NCI-H1048 (cell line): ENCODE measurements at regions not wholly inside any gene's neighbourhood (a gene's known extent, or its start where the extent isn't known, plus 50 kb on each side); places are given as distances from the start of the nearest gene placed in this dataset.

Experiments used
- DNase-seq: peaks from one replicate; lab custom pipeline; 2025; lab: John Stamatoyannopoulos, UW

GRCh38 chr1:14529475-14529874, 69.0 kb upstream of the KAZN start:
- no peak for DNase-seq

GRCh38 chr1:14531519-14531918, 67.0 kb upstream of the KAZN start:
- DNase-seq, result no peak

- no peak for DNase-seq
Observed at GRCh38 chr1:14535619-14536355, 62.7 kb upstream of the KAZN start.

- DNase-seq, result no peak
Observed at GRCh38 chr1:14538335-14538734, 60.1 kb upstream of the KAZN start.

- no peak for DNase-seq
Observed at GRCh38 chr1:14539309-14539708, 59.2 kb upstream of the KAZN start.

- DNase-seq, result no peak
Observed at GRCh38 chr1:14539953-14540563, 58.4 kb upstream of the KAZN start.

- DNase-seq, result no peak
Observed at GRCh38 chr1:14541348-14541747, 57.1 kb upstream of the KAZN start.

GRCh38 chr1:14543191-14543840, 55.2 kb upstream of the KAZN start:
- no peak for DNase-seq

- no peak for DNase-seq
Observed at GRCh38 chr1:14544319-14544718, 54.2 kb upstream of the KAZN start.

GRCh38 chr1:14545422-14546025, 53.0 kb upstream of the KAZN start:
- DNase-seq, result no peak

GRCh38 chr1:14546416-14546815, 52.1 kb upstream of the KAZN start:
- no peak for DNase-seq
